Ovary (tissue), 3 donors: ENCODE measurements at regions not wholly inside any gene's neighbourhood (a gene's known extent, or its start where the extent isn't known, plus 50 kb on each side); places are given as distances from the start of the nearest gene placed in this dataset.

Source experiments
- CTCF ChIP-seq, 3 donors: fragments of 450-650 bp in 2 of 3; fragments of 200-600 bp in 1 of 3; IDR thresholded peaks; one replicate each; pipeline versions ENCODE4 v1.5.1 to v1.8.0; 2016 to 2022; ENCODE audit warnings: antibody characterized with exemption in 3 of 3, mild to moderate bottlenecking in 1 of 3
- EP300 ChIP-seq: sonication (generic); formaldehyde crosslinking; IDR thresholded peaks from one replicate; pipeline ENCODE4 v1.6.1; 2017; ENCODE audit warnings: antibody characterized with exemption
- donor health status: DM: no; HTN: no; CAD: no.

DNA sequence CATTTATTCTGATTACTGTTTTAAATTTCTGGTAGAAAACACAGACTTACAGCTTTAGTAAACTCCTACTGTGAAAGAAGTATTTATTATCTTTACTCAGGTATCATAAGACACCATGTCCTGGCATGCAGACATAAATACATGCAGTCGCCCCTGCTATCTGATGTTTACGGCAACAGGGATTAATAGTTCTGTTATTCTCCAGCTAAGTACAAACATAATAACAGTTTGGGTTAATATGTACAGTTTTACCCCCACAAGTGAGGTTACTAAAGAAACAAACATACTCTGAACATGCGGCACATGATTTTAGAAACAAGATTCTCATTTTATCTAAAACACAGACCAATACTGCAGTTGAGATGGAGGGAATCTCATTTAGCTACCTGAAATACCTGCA is 170.8 kb downstream of the ABCA8 start:
- TF ChIP-seq CTCF (IDR thresholded peaks at IDR 0.05) (no peak), EP300 (no peak)
